ENCODE measurements at regions not wholly inside any gene's neighbourhood (a gene's known extent, or its start where the extent isn't known, plus 50 kb on each side); places are given as distances from the start of the nearest gene placed in this dataset.
A peak's percentile ranks its signal among the peaks of the same experiment; 100 is the strongest.
"Not testable (repeated sequence)": the region's sequence is repeated elsewhere in the genome, so short reads cannot be mapped to it uniquely, and the experiment has no call there.

DNA sequence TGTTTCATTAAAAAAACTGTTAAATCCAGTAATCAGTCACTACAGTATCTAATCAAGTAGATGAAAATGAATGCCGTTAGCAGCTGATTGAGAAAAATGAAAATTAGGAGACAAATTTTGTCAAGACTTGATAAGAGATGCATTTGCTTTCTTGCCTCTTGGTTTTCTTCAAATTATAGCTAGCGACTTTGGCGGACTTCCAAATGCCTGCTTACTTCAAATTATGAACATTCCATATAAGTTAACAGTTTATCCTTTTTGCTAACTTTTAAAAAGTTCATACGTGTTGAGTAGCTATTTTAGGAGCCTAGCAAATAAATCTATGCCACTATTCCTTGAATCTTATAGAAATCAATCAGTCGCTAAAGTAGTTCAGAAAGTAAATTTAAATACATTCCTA, 58.8 kb downstream of the PPP4R3C start:
- no peak overlapping the region for H3K4me3 Mint-ChIP-seq
- no peaks in the 10 kb centered on the region for H3K36me3 Mint-ChIP-seq (ENCODE audit: low read depth)
- POLR2A ChIA-PET, result no interaction called here
- CTCF ChIA-PET, result no interaction called here
- H3K9me3 Mint-ChIP-seq, result no peaks in the 10 kb centered on the region
- no peaks in the 10 kb centered on the region for H3K27me3 Mint-ChIP-seq
- no peak for DNase-seq
- H3K27ac Mint-ChIP-seq, result no peak overlapping the region
- no peaks in the 10 kb centered on the region for H3K4me1 Mint-ChIP-seq

DNA sequence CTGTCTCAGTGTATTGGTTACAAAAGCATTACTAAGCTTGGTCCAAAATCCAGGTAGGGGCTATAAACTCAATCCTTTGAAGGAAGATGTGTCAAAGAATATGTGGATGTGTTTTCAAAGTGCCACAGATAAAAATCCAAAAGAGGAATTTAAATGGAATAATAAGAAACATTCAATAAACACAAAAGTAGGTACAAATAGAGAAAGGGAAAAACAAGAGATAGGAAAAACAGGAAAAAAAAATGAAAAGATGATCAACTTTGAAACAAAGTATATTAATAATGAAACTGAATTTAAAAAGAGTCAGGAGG, 64.0 kb downstream of the PPP4R3C start:
- CTCF ChIA-PET, result no interaction called here

DNA sequence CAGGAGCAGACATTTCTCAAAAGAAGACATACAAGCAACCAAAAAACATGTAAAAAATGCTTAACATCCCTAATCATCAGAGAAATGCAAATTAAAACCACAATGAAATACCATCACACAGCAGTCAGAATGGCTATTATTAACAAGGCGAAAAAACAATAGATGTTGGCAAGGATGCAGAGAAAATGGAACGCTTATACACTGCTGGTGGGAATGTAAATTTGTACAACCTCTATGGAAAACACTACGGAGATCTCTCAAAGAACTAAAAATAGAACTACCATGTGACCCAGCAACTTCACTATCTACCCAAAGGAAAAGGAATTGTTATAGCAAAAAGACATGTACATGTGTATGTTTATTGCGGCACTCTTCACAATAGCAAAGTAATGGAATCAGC, 71.5 kb downstream of the PPP4R3C start:
- H3K27ac Mint-ChIP-seq, result no peak overlapping the region
- no peak overlapping the region for H3K4me3 Mint-ChIP-seq
- H3K27me3 Mint-ChIP-seq, result no peaks in the 10 kb centered on the region
- DNase-seq, result no peak
- no peaks in the 10 kb centered on the region for H3K36me3 Mint-ChIP-seq (ENCODE audit: low read depth)
- no peaks in the 10 kb centered on the region for H3K4me1 Mint-ChIP-seq
- ChIA-PET POLR2A (no interaction called here), CTCF (no interaction called here)
- no peaks in the 10 kb centered on the region for H3K9me3 Mint-ChIP-seq

More for the DNA sequence above, 64.0 kb downstream of the PPP4R3C start:
- Mint-ChIP-seq H3K9me3 (no peaks in the 10 kb centered on the region), H3K27me3 (no peaks in the 10 kb centered on the region), H3K4me1 (no peaks in the 10 kb centered on the region), H3K36me3 (ENCODE audit: low read depth) (no peaks in the 10 kb centered on the region), H3K27ac (no peak overlapping the region), H3K4me3 (no peak overlapping the region)
- POLR2A ChIA-PET, result no interaction called here
- DNase-seq, result no peak

DNA sequence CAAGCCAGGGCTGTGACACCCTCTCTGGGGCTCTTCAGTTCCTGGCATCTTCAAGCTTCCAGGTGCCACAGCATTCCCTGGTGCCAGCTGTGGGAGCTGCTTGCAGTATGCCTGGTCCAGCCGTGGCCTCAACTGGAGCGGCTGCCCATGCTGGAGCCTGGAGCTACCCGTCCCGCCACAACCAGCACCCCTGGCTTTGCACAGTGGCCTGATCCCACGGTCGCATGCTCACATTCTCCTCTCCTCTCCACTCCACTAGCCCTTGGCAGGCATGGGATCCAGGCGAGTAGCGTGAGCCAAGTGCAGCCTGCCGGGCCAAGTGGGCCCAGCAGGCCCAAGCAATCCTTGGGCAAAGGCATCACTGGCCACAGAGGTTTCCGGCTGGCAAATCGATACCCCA, 81.7 kb downstream of the PPP4R3C start:
- CTCF ChIA-PET, result no interaction called here
- Mint-ChIP-seq H3K27ac (no peak overlapping the region), H3K9me3 (no peaks in the 10 kb centered on the region), H3K4me3 (no peak overlapping the region), H3K36me3 (ENCODE audit: low read depth) (no peaks in the 10 kb centered on the region), H3K4me1 (no peaks in the 10 kb centered on the region), H3K27me3 (no peaks in the 10 kb centered on the region)
- POLR2A ChIA-PET, result no interaction called here
- DNase-seq, result no peak

DNA sequence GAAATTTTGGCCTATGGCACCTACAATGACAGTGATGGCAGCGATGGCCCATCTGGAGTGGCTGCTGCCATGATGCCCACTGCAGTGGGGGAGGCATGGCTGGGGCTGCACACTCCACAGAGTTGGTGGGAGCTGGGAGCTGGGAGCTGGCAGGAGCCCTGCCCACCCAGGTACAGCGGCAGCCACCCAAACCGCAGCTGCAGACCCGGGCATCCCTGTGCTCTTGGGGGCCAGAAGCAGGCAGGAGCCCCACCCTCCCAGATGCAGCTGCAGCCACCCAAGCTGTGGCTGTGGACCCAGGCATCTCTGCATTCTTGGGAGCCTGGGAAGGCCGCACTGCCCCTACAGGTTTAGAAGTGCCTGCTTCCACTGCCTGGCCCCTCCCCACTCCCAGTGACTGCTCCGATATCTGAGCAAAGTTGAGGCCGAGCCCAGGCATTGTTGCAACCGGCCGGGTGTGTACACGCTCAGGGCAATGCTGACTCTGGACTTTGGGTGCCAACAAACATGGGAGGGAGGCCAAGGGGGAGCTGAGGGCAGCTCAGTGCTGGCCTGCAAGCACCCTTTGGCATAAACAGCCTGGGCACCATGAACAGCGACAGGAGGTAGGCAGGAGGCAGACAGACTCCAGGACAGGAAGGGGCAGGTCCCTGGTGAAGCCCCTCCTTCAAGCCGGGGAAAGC, 82.8 kb downstream of the PPP4R3C start:
- POLR2A ChIA-PET, result no interaction called here

DNA sequence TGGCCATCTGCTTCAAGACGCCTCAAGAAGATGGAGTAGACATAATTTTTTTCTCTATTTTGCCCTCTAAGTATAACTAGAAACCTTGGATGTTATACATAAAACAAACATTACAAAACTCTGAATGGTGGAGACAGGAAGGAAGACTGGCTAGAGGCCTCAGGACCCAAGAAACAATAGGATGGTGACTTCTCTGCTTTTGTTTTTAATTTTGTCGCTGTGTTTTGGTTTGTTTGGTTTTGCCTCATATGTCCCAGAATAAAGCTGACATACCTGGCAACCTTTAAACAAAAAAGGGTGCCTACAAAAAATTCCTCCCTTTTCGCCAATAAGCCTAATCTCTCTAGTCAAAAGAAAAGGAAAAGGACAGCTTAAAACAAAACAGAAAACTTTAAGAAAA, 109.1 kb downstream of the PPP4R3C start:
- ChIA-PET CTCF (no interaction called here), POLR2A (no interaction called here)
- Mint-ChIP-seq H3K4me3 (no peak overlapping the region), H3K36me3 (ENCODE audit: low read depth) (no peaks in the 10 kb centered on the region), H3K9me3 (no peaks in the 10 kb centered on the region), H3K4me1 (no peaks in the 10 kb centered on the region), H3K27me3 (no peaks in the 10 kb centered on the region), H3K27ac (no peak overlapping the region)
- DNase-seq, result no peak

More for the DNA sequence above, 82.8 kb downstream of the PPP4R3C start:
- Mint-ChIP-seq H3K4me1 (no peaks in the 10 kb centered on the region), H3K9me3 (no peaks in the 10 kb centered on the region), H3K4me3 (no peak overlapping the region), H3K36me3 (ENCODE audit: low read depth) (no peaks in the 10 kb centered on the region), H3K27me3 (no peaks in the 10 kb centered on the region), H3K27ac (no peak overlapping the region)
- CTCF ChIA-PET, result no interaction called here
- DNase-seq, result no peak

DNA sequence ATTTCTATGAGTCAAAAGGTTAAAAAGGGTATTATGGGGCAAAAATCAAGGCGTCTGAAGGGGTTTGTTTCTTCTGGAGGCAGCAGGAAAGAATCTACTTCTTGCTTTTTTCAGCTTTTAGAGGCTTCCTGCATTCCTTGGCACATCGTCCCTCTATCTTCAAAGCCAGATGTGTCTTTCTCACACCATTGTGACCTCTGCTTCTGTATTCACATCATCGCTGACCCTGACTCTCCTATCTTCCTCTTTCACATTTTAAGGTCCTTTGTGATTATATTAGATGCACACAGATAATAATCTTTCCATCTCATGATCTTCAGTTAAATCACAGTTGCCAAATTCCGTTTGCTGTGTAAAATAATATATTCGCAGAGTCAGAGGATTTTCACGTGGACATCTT, 112.7 kb downstream of the PPP4R3C start:
- Mint-ChIP-seq H3K4me3 (no peak overlapping the region), H3K36me3 (ENCODE audit: low read depth) (no peaks in the 10 kb centered on the region), H3K4me1 (no peaks in the 10 kb centered on the region), H3K27ac (no peak overlapping the region), H3K27me3 (no peaks in the 10 kb centered on the region), H3K9me3 (no peaks in the 10 kb centered on the region)
- ChIA-PET POLR2A (no interaction called here), CTCF (no interaction called here)
- no peak for DNase-seq

DNA sequence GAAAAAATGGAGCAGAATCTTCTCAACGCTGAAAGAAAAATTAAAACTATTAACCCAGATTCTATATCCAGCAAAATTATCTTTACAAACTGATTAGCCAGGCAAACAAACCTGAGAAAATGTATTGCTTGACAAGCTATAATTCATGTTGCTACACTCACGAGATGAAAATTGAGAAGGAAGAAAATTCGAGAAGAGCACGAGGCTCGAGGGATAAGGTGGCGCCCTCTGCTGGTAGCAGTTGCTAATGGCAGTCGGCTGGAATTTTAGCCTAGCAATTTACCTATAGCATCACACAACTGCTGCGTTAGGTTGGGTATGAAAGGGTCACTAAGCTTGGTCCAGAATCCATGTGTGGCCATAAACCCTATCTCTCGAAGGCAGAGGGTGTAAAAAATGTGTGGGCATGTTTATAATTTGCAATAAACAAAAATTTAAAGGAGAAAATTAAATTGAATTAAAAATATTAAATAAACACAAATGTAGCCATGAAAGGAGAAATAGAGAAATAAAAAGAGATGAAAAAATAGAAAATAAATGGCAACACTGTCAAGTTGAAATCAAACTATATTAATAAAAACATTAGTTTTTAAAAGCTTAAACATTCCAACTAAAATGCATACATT, 126.6 kb downstream of the PPP4R3C start:
- no peaks in the 10 kb centered on the region for H3K36me3 Mint-ChIP-seq (ENCODE audit: low read depth)
- ChIA-PET CTCF (no interaction called here), POLR2A (no interaction called here)
- H3K9me3 Mint-ChIP-seq, result no peaks in the 10 kb centered on the region
- no peaks in the 10 kb centered on the region for H3K4me1 Mint-ChIP-seq
- no peak overlapping the region for H3K27ac Mint-ChIP-seq
- H3K27me3 Mint-ChIP-seq, result no peaks in the 10 kb centered on the region
- H3K4me3 Mint-ChIP-seq, result no peak overlapping the region
- peak; percentile 15 for DNase-seq

DNA sequence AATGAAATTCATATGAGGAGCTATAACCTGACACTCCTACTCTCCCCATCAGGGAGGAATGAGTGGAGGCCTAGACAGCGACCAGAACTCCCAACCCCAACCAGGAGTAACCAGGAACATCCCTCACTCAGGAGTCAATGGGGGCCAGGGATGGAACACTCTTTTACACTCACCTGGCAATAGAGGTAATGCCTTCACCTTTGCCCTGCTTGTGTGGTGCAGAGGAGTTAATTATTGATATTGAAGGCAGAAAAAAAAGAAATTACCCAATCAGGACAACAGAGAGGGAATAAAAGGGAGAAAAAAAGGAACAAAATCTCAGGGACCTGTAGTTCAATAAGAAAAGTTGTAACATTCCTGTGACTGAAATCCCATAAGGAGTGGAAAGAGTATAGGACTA, 141.5 kb downstream of the PPP4R3C start:
- Mint-ChIP-seq H3K36me3 (ENCODE audit: low read depth) (no peaks in the 10 kb centered on the region), H3K4me3 (no peak overlapping the region), H3K27ac (no peak overlapping the region), H3K27me3 (no peaks in the 10 kb centered on the region), H3K9me3 (no peaks in the 10 kb centered on the region), H3K4me1 (no peaks in the 10 kb centered on the region)
- POLR2A ChIA-PET, result no interaction called here
- CTCF ChIA-PET, result interaction anchor here (0.6 kb wide), 1 partner anchor 826 kb away, joined by 3 read pairs; no protein-coding TSS in a partner anchor
- no peak for DNase-seq

DNA sequence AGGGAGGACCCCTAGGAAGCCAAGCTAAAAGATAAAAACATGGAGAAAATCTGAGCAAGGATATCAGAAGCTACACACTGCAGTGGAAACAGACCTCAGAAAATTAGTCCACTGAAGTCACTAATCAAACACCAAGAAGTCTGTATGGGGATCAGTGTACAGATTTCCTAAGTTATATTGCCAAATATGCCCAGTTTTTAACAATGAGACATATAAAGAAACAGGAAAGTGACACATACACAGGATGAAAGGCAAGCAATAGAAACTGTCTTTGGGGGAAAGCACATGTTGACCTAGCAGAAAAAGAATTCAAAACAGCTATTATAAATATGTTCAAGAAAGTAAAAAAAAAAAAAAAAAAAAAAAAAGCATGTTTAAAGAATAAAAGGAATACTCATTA, 153.7 kb downstream of the PPP4R3C start:
- Mint-ChIP-seq H3K4me1 (no peaks in the 10 kb centered on the region), H3K27ac (no peak overlapping the region), H3K36me3 (ENCODE audit: low read depth) (no peaks in the 10 kb centered on the region), H3K9me3 (no peaks in the 10 kb centered on the region), H3K4me3 (no peak overlapping the region), H3K27me3 (no peaks in the 10 kb centered on the region)
- POLR2A ChIA-PET, result no interaction called here
- CTCF ChIA-PET, result no interaction called here
- DNase-seq, result no peak

DNA sequence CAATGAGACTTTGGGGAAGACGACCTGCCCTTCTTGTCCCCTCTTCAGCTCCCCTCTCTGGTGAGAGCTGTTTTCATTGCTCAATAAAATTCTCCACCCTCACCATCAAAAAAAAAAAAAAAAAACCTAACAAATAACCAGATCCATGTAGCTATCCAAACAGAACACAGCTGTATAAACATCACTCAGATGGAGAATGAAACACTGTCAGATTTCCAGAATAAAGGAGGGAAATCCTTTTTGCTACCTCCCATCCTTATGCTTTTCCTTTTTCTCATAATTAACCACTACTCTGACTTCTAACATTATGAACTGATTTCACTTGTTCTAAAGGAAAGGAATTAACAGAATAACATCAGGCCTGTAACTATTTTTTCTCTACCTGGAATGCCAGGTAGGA, 155.6 kb downstream of the PPP4R3C start:
- Mint-ChIP-seq H3K27ac (no peak overlapping the region), H3K27me3 (no peaks in the 10 kb centered on the region), H3K4me3 (no peak overlapping the region), H3K9me3 (no peaks in the 10 kb centered on the region), H3K4me1 (no peaks in the 10 kb centered on the region), H3K36me3 (ENCODE audit: low read depth) (no peaks in the 10 kb centered on the region)
- CTCF ChIA-PET, result interaction anchor here (0.6 kb wide), 1 partner anchor 1020 kb away, joined by 4 read pairs; no protein-coding TSS in a partner anchor
- POLR2A ChIA-PET, result no interaction called here
- no peak for DNase-seq

DNA sequence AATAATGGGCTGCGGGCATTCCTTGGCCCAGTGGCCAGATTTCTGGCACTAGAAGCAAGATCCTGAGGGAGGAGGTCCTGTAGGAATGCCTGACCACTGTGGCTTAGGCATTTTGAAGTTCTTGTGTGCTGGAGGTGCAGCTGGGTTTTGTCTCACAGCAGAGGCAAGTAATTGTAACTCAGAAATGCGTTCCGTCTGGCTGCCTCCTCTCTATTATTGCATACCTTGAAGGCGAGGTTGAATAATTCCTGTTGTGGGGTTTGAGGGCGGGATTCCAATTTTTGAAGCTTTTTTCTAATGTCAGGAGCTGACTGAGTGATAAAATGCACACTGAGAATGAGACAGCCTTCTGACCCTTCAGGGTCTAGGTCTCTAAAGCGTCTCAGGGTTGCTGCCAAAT, 170.6 kb downstream of the PPP4R3C start:
- H3K9me3 Mint-ChIP-seq; H3K27me3 Mint-ChIP-seq; H3K36me3 Mint-ChIP-seq (ENCODE audit: low read depth); DNase-seq; POLR2A ChIA-PET; CTCF ChIA-PET; H3K27ac Mint-ChIP-seq; H3K4me1 Mint-ChIP-seq; H3K4me3 Mint-ChIP-seq: not testable (repeated sequence)

DNA sequence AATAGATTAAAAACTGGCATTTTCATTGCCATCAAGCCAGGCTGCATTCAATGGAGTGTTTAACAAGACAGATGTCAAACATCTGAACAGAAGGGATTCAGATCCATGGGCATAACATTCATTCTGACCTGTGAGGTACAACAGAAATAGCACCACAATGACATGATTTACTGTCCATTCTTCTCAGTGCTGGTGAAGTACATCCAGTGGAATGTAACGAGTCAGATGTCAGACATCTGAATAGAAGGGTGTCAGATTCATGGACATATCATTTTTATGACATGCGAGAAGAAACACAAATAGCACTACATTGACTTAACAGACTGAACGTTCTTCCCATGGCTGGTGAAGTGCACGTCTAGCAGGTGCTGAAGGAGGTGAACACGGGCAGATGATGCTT, 186.4 kb downstream of the PPP4R3C start:
- Mint-ChIP-seq H3K27ac (no peak overlapping the region), H3K4me3 (no peak overlapping the region), H3K4me1 (no peaks in the 10 kb centered on the region)

DNA sequence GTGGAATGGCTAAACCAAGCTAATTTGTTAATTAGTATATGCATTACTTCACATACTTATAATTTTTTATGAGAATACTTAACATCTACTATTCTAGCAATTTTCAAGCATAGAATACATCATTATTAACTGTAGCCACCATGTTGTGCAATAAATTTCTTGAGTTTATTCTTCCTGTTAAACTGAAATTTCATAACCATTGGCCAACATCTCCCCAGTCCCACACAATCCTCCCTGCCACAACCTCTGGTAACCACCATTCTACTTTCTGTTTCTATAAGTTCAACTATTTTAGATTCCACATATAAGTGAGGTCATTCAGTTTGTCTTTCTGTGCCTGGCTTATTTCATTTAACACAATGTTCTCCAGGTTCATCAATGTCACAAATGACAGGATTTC, 208.5 kb downstream of the PPP4R3C start:
- no peak overlapping the region for H3K27ac Mint-ChIP-seq
- no peaks in the 10 kb centered on the region for H3K4me1 Mint-ChIP-seq
- no peaks in the 10 kb centered on the region for H3K27me3 Mint-ChIP-seq
- H3K4me3 Mint-ChIP-seq, result no peak overlapping the region
- no peaks in the 10 kb centered on the region for H3K9me3 Mint-ChIP-seq
- no peaks in the 10 kb centered on the region for H3K36me3 Mint-ChIP-seq (ENCODE audit: low read depth)
- CTCF ChIA-PET, result no interaction called here
- no peak for DNase-seq
- POLR2A ChIA-PET, result no interaction called here

More for the DNA sequence above, 186.4 kb downstream of the PPP4R3C start:
- Mint-ChIP-seq H3K27me3 (no peaks in the 10 kb centered on the region), H3K9me3 (peaks cover 3% of the 10 kb centered on the region), H3K36me3 (ENCODE audit: low read depth) (no peaks in the 10 kb centered on the region)
- POLR2A ChIA-PET, result no interaction called here
- DNase-seq, result no peak
- CTCF ChIA-PET, result no interaction called here

Data from activated CD4-positive, alpha-beta T cell treated with anti-CD3 and anti-CD28 coated beads, Interleukin-2, amount 10 ng/mL, durations not matched to agents 7 days and 5 days (primary cell).